ENCODE measurements at regions not wholly inside any gene's neighbourhood (a gene's known extent, or its start where the extent isn't known, plus 50 kb on each side); places are given as distances from the start of the nearest gene placed in this dataset.
"Not testable (repeated sequence)": the region's sequence is repeated elsewhere in the genome, so short reads cannot be mapped to it uniquely, and the experiment has no call there.

- no peaks in the 10 kb centered on the region for H3K4me1 ChIP-seq
- no peak for DNase-seq
- no peak overlapping the region for H3K4me3 ChIP-seq
- peaks cover 35% of the 10 kb centered on the region for H3K9me3 ChIP-seq (replicated peaks)
- H3K27me3 ChIP-seq (ENCODE audit: low read depth) = peaks cover 19% of the 10 kb centered on the region
- H3K27ac ChIP-seq (replicated peaks) = no peak overlapping the region
- intact Hi-C loops (cut with micrococcal nuclease) = no loop called here
- H3K36me3 ChIP-seq = no peaks in the 10 kb centered on the region
- TF ChIP-seq CTCF (IDR thresholded peaks at IDR 0.05; ENCODE audit: borderline replicate concordance) = no peak
These were observed 93.2 kb upstream of the CST7 start for GRCh38 chr20:24855848-24856247.

GRCh38 chr20:24858500-24858899 is 90.6 kb upstream of the CST7 start:
- H3K4me1 ChIP-seq; H3K36me3 ChIP-seq; DNase-seq; intact Hi-C loops (cut with micrococcal nuclease); H3K27ac ChIP-seq (replicated peaks); H3K4me3 ChIP-seq: not testable (repeated sequence)
- H3K27me3 ChIP-seq (ENCODE audit: low read depth) = peaks cover 16% of the 10 kb centered on the region
- H3K9me3 ChIP-seq (replicated peaks) = peaks cover 35% of the 10 kb centered on the region

GRCh38 chr20:24859539-24859938 is 89.5 kb upstream of the CST7 start:
- H3K27me3 ChIP-seq (ENCODE audit: low read depth) = peaks cover 16% of the 10 kb centered on the region
- no peak overlapping the region for H3K27ac ChIP-seq (replicated peaks)
- H3K36me3 ChIP-seq = no peaks in the 10 kb centered on the region
- no peak for TF ChIP-seq CTCF (IDR thresholded peaks at IDR 0.05; ENCODE audit: borderline replicate concordance)
- H3K4me3 ChIP-seq = no peak overlapping the region
- no peaks in the 10 kb centered on the region for H3K4me1 ChIP-seq
- peaks cover 32% of the 10 kb centered on the region for H3K9me3 ChIP-seq (replicated peaks)
- DNase-seq = no peak
- intact Hi-C loops (cut with micrococcal nuclease) = no loop called here

GRCh38 chr20:24862186-24862585 is 86.9 kb upstream of the CST7 start:
- Histone ChIP-seq H3K4me1 (no peaks in the 10 kb centered on the region), H3K27ac (replicated peaks) (no peak overlapping the region), H3K9me3 (replicated peaks) (peaks cover 17% of the 10 kb centered on the region), H3K27me3 (ENCODE audit: low read depth) (peaks cover 16% of the 10 kb centered on the region), H3K4me3 (no peak overlapping the region), H3K36me3 (no peaks in the 10 kb centered on the region)
- DNase-seq = no peak
- TF ChIP-seq CTCF (IDR thresholded peaks at IDR 0.05; ENCODE audit: borderline replicate concordance) = no peak
- intact Hi-C loops (cut with micrococcal nuclease) = no loop called here

- H3K9me3 ChIP-seq (replicated peaks) = peaks cover 14% of the 10 kb centered on the region
- H3K36me3 ChIP-seq = no peaks in the 10 kb centered on the region
- H3K4me1 ChIP-seq = no peaks in the 10 kb centered on the region
- peaks cover 16% of the 10 kb centered on the region for H3K27me3 ChIP-seq (ENCODE audit: low read depth)
- H3K27ac ChIP-seq (replicated peaks) = no peak overlapping the region
- no peak for TF ChIP-seq CTCF (IDR thresholded peaks at IDR 0.05; ENCODE audit: borderline replicate concordance)
- no peak overlapping the region for H3K4me3 ChIP-seq
- intact Hi-C loops (cut with micrococcal nuclease) = no loop called here
- DNase-seq = no peak
These were observed 86.5 kb upstream of the CST7 start for GRCh38 chr20:24862606-24863005.

GRCh38 chr20:24863356-24863755 is 85.7 kb upstream of the CST7 start:
- DNase-seq = no peak
- Histone ChIP-seq H3K27ac (replicated peaks) (no peak overlapping the region), H3K36me3 (no peaks in the 10 kb centered on the region), H3K4me3 (no peak overlapping the region), H3K4me1 (no peaks in the 10 kb centered on the region), H3K27me3 (ENCODE audit: low read depth) (peaks cover 16% of the 10 kb centered on the region), H3K9me3 (replicated peaks) (peaks cover 14% of the 10 kb centered on the region)
- intact Hi-C loops (cut with micrococcal nuclease) = no loop called here
- TF ChIP-seq CTCF (IDR thresholded peaks at IDR 0.05; ENCODE audit: borderline replicate concordance) = no peak

Measured in left ventricle myocardium inferior (tissue), 1 donor.